Natural killer cell (primary cell): ENCODE measurements at regions not wholly inside any gene's neighbourhood (a gene's known extent, or its start where the extent isn't known, plus 50 kb on each side); places are given as distances from the start of the nearest gene placed in this dataset.

Experiments
- ATAC-seq, 3 donors: fragments of 150-1000 bp in 2 of 3; fragments of 200-7000 bp in 1 of 3; cut with Tn5 transposase; 1 replicate in 1 of 3; 2 replicates in 2 of 3; pipeline ENCODE4 v1.10.0; 2021; ENCODE audit warnings: mild to moderate bottlenecking in 2 of 3, moderate library complexity in 2 of 3
- DNase-seq, 2 donors: peaks; one replicate each; pipeline versions ENCODE4 v3.0.0 to v3.0.0-alpha.2; 2013 to 2021; ENCODE audit warnings: mixed read lengths in 1 of 2
- H3K27ac ChIP-seq: one replicate; pipeline ENCODE4 v1.5.1; 2013; ENCODE audit warnings: mild to moderate bottlenecking, low read length
- H3K27me3 ChIP-seq: one replicate; pipeline ENCODE4 v1.6.1; 2013; ENCODE audit warnings: low read length; ENCODE audit not compliant: control insufficient read depth, insufficient read depth
- H3K36me3 ChIP-seq: one replicate; pipeline ENCODE4 v1.6.1; 2013; ENCODE audit warnings: low read length; ENCODE audit not compliant: control insufficient read depth, insufficient read depth
- H3K4me1 ChIP-seq: one replicate; pipeline ENCODE4 v1.6.1; 2013; ENCODE audit warnings: low read length; ENCODE audit not compliant: control insufficient read depth, insufficient read depth
- H3K4me3 ChIP-seq: one replicate; pipeline ENCODE4 v1.5.1; 2013; ENCODE audit warnings: low read length
- H3K9me3 ChIP-seq: one replicate; pipeline ENCODE4 v1.6.1; 2013; ENCODE audit warnings: low read length; ENCODE audit not compliant: control insufficient read depth, insufficient read depth
- H3K27ac Mint-ChIP-seq, 2 donors: one replicate each; pipeline ENCODE4 v1.8.0; 2022; ENCODE audit warnings: mild to moderate bottlenecking in 2 of 2, mixed read lengths in 2 of 2, moderate library complexity in 1 of 2
- H3K27me3 Mint-ChIP-seq, 2 donors: one replicate each; pipeline ENCODE4 v1.8.0; 2022; ENCODE audit warnings: low read depth in 2 of 2, mixed read lengths in 2 of 2
- H3K36me3 Mint-ChIP-seq: one replicate; pipeline ENCODE4 v1.8.0; 2022; ENCODE audit warnings: mixed read lengths
- H3K4me1 Mint-ChIP-seq, 2 donors: one replicate each; pipeline ENCODE4 v1.8.0; 2022; ENCODE audit warnings: mixed read lengths in 2 of 2
- H3K4me3 Mint-ChIP-seq: one replicate; pipeline ENCODE4 v1.8.0; 2022; ENCODE audit warnings: mild to moderate bottlenecking, moderate library complexity, mixed read lengths
- H3K9me3 Mint-ChIP-seq, 2 donors: one replicate each; pipeline ENCODE4 v1.8.0; 2022; ENCODE audit warnings: mixed read lengths in 2 of 2
- WGBS: methylation state at CpG from one replicate; pipeline ENCODE4 v1.1.7; 2013; ENCODE audit warnings: missing lambda C conversion rate; ENCODE audit not compliant: insufficient coverage; 5-methylcytosine and 5-hydroxymethylcytosine counted together
- intact Hi-C: fragments of 100-400 bp; cut with micrococcal nuclease; formaldehyde crosslinking; loops from one replicate; pipeline ENCODE4 v1.14.2; 2022
- TF ChIP-seq, protein P1 (sequence below): fragments of 200-600 bp; IDR thresholded peaks from one replicate; pipeline ENCODE4 v1.8.0; 2022; ENCODE audit warnings: antibody characterized with exemption

DNA sequence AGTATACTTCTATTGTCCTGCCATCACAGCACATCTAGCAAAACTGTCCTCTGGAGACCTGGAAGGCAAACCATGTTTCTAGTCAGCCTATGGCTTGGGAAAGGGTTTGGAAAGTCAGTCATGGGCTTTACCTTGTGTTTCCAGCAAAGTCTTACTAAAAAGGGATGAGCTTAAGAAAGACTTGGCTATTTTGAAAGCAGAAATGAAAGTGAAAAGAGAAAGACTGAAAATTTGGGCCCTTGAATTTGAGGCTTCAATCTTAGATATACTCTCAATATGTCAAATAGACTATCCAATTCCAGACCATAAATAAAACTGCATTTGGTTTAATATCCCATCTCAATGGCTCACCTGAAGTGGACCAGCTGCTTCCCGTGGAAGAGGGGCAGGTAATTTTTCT lies 127.9 kb downstream of the ZNF330 start:
- no peak overlapping the region for H3K27ac ChIP-seq
- intact Hi-C loops: no loop called here
- H3K9me3 Mint-ChIP-seq: no peaks in the 10 kb centered on the region
- TF ChIP-seq, protein P1, sequence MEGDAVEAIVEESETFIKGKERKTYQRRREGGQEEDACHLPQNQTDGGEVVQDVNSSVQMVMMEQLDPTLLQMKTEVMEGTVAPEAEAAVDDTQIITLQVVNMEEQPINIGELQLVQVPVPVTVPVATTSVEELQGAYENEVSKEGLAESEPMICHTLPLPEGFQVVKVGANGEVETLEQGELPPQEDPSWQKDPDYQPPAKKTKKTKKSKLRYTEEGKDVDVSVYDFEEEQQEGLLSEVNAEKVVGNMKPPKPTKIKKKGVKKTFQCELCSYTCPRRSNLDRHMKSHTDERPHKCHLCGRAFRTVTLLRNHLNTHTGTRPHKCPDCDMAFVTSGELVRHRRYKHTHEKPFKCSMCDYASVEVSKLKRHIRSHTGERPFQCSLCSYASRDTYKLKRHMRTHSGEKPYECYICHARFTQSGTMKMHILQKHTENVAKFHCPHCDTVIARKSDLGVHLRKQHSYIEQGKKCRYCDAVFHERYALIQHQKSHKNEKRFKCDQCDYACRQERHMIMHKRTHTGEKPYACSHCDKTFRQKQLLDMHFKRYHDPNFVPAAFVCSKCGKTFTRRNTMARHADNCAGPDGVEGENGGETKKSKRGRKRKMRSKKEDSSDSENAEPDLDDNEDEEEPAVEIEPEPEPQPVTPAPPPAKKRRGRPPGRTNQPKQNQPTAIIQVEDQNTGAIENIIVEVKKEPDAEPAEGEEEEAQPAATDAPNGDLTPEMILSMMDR: no peak
- no peak overlapping the region for H3K4me3 Mint-ChIP-seq
- ATAC-seq (no peak), DNase-seq (no peak)
- H3K27me3 Mint-ChIP-seq: no peaks in the 10 kb centered on the region
- no CpG with 5 or more reads among the region's 1 CpG for WGBS
- H3K27me3 ChIP-seq: no peaks in the 10 kb centered on the region
- no peaks in the 10 kb centered on the region for H3K9me3 ChIP-seq
- peaks cover 6 to 9% of the 10 kb centered on the region in 2 donors for H3K4me1 Mint-ChIP-seq
- no peak overlapping the region for H3K4me3 ChIP-seq
- no peak overlapping the region for H3K27ac Mint-ChIP-seq
- H3K36me3 Mint-ChIP-seq: no peaks in the 10 kb centered on the region
- H3K4me1 ChIP-seq: no peaks in the 10 kb centered on the region
- no peaks in the 10 kb centered on the region for H3K36me3 ChIP-seq

DNA sequence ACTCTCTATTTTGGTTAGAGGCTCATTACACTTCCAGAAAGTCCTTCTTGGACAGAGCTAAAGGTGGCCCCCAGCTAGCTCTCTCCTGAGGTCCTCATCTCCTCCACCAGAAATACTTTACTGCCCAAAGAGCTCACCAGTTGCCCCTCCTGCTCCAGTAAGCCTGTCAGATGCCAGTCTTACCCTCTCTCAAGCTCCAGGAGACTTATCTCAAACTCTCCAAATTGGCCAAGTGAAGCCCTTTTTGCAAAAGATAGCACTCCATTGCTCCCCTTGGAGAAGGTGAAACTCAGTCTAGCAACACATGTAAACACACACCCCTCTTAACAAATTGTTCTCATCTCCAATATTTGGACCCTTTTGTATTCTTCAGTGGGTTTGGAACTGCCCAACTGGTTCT lies 128.5 kb downstream of the ZNF330 start:
- Mint-ChIP-seq H3K9me3 (peaks cover 0 to 2% of the 10 kb centered on the region in 2 donors), H3K4me1 (peaks cover 6 to 9% of the 10 kb centered on the region in 2 donors), H3K4me3 (no peak overlapping the region), H3K36me3 (no peaks in the 10 kb centered on the region), H3K27ac (no peak overlapping the region), H3K27me3 (no peaks in the 10 kb centered on the region)
- no peak for DNase-seq
- intact Hi-C loops: no loop called here
- Histone ChIP-seq H3K9me3 (no peaks in the 10 kb centered on the region), H3K36me3 (no peaks in the 10 kb centered on the region), H3K27ac (no peak overlapping the region), H3K27me3 (no peaks in the 10 kb centered on the region), H3K4me1 (no peaks in the 10 kb centered on the region), H3K4me3 (no peak overlapping the region)
- no peak for ATAC-seq
- TF ChIP-seq, protein P1: no peak

DNA sequence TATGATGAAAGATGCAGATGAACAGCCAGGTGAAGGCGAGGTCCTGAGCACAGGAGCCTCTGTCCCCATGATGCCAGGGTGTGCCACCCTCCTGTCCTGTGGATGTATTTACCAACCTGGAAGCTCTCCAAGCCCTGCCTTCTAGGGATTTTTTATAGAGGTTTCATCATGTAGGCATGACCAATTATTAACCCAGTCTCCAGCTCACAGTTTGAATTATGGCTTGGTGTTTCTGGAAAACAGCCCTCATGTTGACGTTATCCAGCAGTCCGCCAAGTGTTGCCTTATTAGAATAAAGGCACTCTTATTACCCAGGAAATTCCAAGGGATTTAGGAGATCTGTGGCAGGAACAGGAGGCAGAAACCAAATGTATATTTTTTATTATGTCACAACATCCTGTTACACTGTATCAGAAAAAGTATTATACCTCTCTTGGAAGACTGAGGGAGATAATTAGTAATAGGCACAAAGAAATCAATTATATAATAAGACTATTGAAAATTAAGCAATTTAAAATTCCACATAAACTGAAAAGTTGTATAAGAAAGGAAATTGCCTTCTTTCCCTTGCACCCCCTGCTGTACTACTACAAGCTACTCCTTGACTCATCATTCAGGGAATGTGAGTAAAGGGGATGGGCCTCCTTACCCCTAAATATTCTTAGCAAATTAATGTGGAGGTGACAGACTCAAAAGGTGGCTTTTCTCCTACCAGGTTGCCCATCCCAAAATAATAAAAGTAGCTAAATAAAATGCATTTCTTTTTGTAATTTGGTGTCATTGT lies 129.6 kb downstream of the ZNF330 start:
- ATAC-seq (no peak), DNase-seq (no peak)
- no peaks in the 10 kb centered on the region for H3K9me3 ChIP-seq
- intact Hi-C loops: no loop called here
- no peaks in the 10 kb centered on the region for H3K27me3 ChIP-seq
- Mint-ChIP-seq H3K36me3 (no peaks in the 10 kb centered on the region), H3K9me3 (peaks cover 0 to 3% of the 10 kb centered on the region in 2 donors), H3K27ac (no peak overlapping the region), H3K4me1 (peaks cover 6 to 9% of the 10 kb centered on the region in 2 donors), H3K27me3 (no peaks in the 10 kb centered on the region), H3K4me3 (no peak overlapping the region)
- H3K4me1 ChIP-seq: no peaks in the 10 kb centered on the region
- 80% methylated on average over 3 of the region's 3 CpGs for WGBS
- no peak overlapping the region for H3K27ac ChIP-seq
- H3K36me3 ChIP-seq: no peaks in the 10 kb centered on the region
- no peak overlapping the region for H3K4me3 ChIP-seq
- TF ChIP-seq, protein P1: no peak

DNA sequence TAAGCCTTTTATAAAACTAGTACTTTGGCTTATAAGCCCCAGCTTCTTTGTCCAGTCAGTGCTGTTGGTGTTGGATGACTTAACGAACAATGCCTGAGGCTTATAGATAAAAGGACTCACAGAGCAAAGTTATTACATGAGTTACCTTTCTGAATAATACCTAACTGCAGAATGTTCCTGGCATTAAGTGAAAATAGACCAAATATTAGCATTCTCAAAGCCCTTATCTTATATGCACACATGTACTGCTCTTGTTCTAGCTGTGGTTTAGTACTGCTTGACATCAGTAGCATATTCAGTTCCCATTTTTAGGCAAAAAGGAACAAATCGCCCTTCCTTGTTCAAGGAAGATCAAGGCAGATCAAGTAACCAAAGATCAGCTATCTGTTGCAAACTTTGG lies 131.6 kb downstream of the ZNF330 start:
- ATAC-seq: no peak
- H3K27ac Mint-ChIP-seq: no peak overlapping the region
- WGBS: 62% methylated on average over 2 of the region's 2 CpGs
- H3K27me3 Mint-ChIP-seq: no peaks in the 10 kb centered on the region
- H3K9me3 Mint-ChIP-seq: peaks cover 0 to 3% of the 10 kb centered on the region in 2 donors
- H3K36me3 Mint-ChIP-seq: no peaks in the 10 kb centered on the region
- Histone ChIP-seq H3K27ac (no peak overlapping the region), H3K36me3 (no peaks in the 10 kb centered on the region), H3K27me3 (no peaks in the 10 kb centered on the region), H3K4me1 (no peaks in the 10 kb centered on the region), H3K4me3 (no peak overlapping the region), H3K9me3 (no peaks in the 10 kb centered on the region)
- intact Hi-C loops: no loop called here
- TF ChIP-seq, protein P1: no peak
- peaks cover 6 to 9% of the 10 kb centered on the region in 2 donors for H3K4me1 Mint-ChIP-seq
- no peak for DNase-seq
- no peak overlapping the region for H3K4me3 Mint-ChIP-seq
